CD14-positive monocyte (primary cell): ENCODE measurements at regions not wholly inside any gene's neighbourhood (a gene's known extent, or its start where the extent isn't known, plus 50 kb on each side); places are given as distances from the start of the nearest gene placed in this dataset.

Experiments used
- DNase-seq, 3 donors: peaks; one replicate each; pipeline ENCODE4 v3.0.0-alpha.2; 2011 to 2022
- H2AFZ ChIP-seq: 2 replicates; pipeline ENCODE4 v1.6.0; 2012; ENCODE audit warnings: mild to moderate bottlenecking, low read depth, low read length, inconsistent platforms; ENCODE audit not compliant: insufficient read depth, poor library complexity, severe bottlenecking
- H3K27ac ChIP-seq, 2 donors: 1 replicate in 1 of 2; 2 replicates in 1 of 2; pipeline ENCODE4 v1.5.1; 2012 to 2013; ENCODE audit warnings: low read length in 2 of 2, control low read depth in 1 of 2, inconsistent platforms in 1 of 2, low read depth in 1 of 2, mild to moderate bottlenecking in 1 of 2
- H3K27me3 ChIP-seq, 2 donors: one replicate each; pipeline versions ENCODE4 v1.6.0 to v1.6.1; 2011 to 2013; ENCODE audit warnings: low read length in 2 of 2; ENCODE audit not compliant: control insufficient read depth in 2 of 2, insufficient read depth in 2 of 2
- H3K36me3 ChIP-seq, 2 donors: replicated peaks in 1 of 2; 1 replicate in 1 of 2; 2 replicates in 1 of 2; pipeline versions ENCODE4 v1.5.1 to v1.6.1; 2012 to 2013; ENCODE audit warnings: low read length in 2 of 2, control low read depth in 1 of 2, inconsistent platforms in 1 of 2, mild to moderate bottlenecking in 1 of 2; ENCODE audit not compliant: insufficient read depth in 2 of 2, control insufficient read depth in 1 of 2
- H3K4me1 ChIP-seq, 2 donors: 1 replicate in 1 of 2; 2 replicates in 1 of 2; pipeline versions ENCODE4 v1.5.1 to v1.6.1; 2012 to 2013; ENCODE audit warnings: low read length in 2 of 2, control low read depth in 1 of 2, inconsistent platforms in 1 of 2, mild to moderate bottlenecking in 1 of 2, moderate library complexity in 1 of 2; ENCODE audit not compliant: insufficient read depth in 2 of 2, control insufficient read depth in 1 of 2
- H3K4me2 ChIP-seq: replicated peaks from 2 replicates; pipeline ENCODE3; 2012; ENCODE audit warnings: low read length, moderate library complexity, mild to moderate bottlenecking; ENCODE audit not compliant: poor library complexity, severe bottlenecking; ENCODE audit errors: extremely low read depth
- H3K4me3 ChIP-seq, 3 experiments: fragments of 200-600 bp in 1 of 3; sonication (generic) in 1 of 3; replicated peaks in 1 of 3; 1 replicate in 2 of 3; 2 replicates in 1 of 3; pipeline ENCODE4 v1.5.1; 2011 to 2013; ENCODE audit warnings: low read length in 3 of 3, mild to moderate bottlenecking in 3 of 3, control low read depth in 2 of 3, low read depth in 2 of 3, inconsistent platforms in 1 of 3, moderate library complexity in 1 of 3
- H3K79me2 ChIP-seq: 2 replicates; pipeline ENCODE4 v1.6.0; 2012; ENCODE audit warnings: mild to moderate bottlenecking, control low read depth, inconsistent platforms, low read length, moderate library complexity; ENCODE audit not compliant: insufficient read depth
- H3K9ac ChIP-seq: 2 replicates; pipeline ENCODE4 v1.6.0; 2017; ENCODE audit warnings: low read length, mild to moderate bottlenecking; ENCODE audit not compliant: insufficient read depth, poor library complexity, severe bottlenecking
- H3K9me3 ChIP-seq, 2 donors: replicated peaks in 1 of 2; 1 replicate in 1 of 2; 2 replicates in 1 of 2; pipeline versions ENCODE4 v1.5.1 to v1.6.1; 2012 to 2013; ENCODE audit warnings: low read length in 2 of 2, control low read depth in 1 of 2; ENCODE audit not compliant: control insufficient read depth in 1 of 2, insufficient read depth in 1 of 2
- H4K20me1 ChIP-seq: 2 replicates; pipeline ENCODE4 v1.6.0; 2012; ENCODE audit warnings: mild to moderate bottlenecking, low read length, control low read depth, moderate library complexity; ENCODE audit not compliant: insufficient read depth
- H3K27ac Mint-ChIP-seq, 7 donors: one replicate each; pipeline ENCODE4 v1.8.0; 2020; ENCODE audit warnings: mild to moderate bottlenecking in 7 of 7, mixed read lengths in 7 of 7, moderate library complexity in 6 of 7, inconsistent platforms in 2 of 7
- H3K27me3 Mint-ChIP-seq, 3 donors: one replicate each; pipeline ENCODE4 v1.8.0; 2021 to 2022; ENCODE audit warnings: low read depth in 3 of 3, mild to moderate bottlenecking in 3 of 3, mixed read lengths in 3 of 3, moderate library complexity in 3 of 3, inconsistent platforms in 1 of 3
- H3K36me3 Mint-ChIP-seq, 2 donors: one replicate each; pipeline ENCODE4 v1.8.0; 2020; ENCODE audit warnings: mixed read lengths in 2 of 2, inconsistent platforms in 1 of 2, mild to moderate bottlenecking in 1 of 2
- H3K4me1 Mint-ChIP-seq: one replicate; pipeline ENCODE4 v1.8.0; 2020; ENCODE audit warnings: mild to moderate bottlenecking, mixed read lengths
- H3K4me3 Mint-ChIP-seq, 2 donors: one replicate each; pipeline ENCODE4 v1.8.0; 2020; ENCODE audit warnings: mild to moderate bottlenecking in 2 of 2, mixed read lengths in 2 of 2, moderate library complexity in 1 of 2
- H3K9me3 Mint-ChIP-seq, 7 donors: one replicate each; pipeline ENCODE4 v1.8.0; 2020 to 2022; ENCODE audit warnings: mixed read lengths in 7 of 7, mild to moderate bottlenecking in 6 of 7, moderate library complexity in 6 of 7, inconsistent platforms in 2 of 7
- WGBS: methylation state at CpG from one replicate; pipeline ENCODE4 v1.1.5; 2013; ENCODE audit warnings: missing lambda C conversion rate; ENCODE audit not compliant: insufficient coverage; 5-methylcytosine and 5-hydroxymethylcytosine counted together
- intact Hi-C, 2 donors: fragments of 100-400 bp; cut with micrococcal nuclease; formaldehyde crosslinking; loops; one replicate each; pipeline versions ENCODE4 v1.15.0 to v1.15.1; 2023
- TF ChIP-seq, protein P1 (sequence below): fragments of 200-600 bp; IDR thresholded peaks from one replicate; pipeline ENCODE4 v1.8.0; 2022; ENCODE audit warnings: antibody characterized with exemption, mild to moderate bottlenecking

DNA sequence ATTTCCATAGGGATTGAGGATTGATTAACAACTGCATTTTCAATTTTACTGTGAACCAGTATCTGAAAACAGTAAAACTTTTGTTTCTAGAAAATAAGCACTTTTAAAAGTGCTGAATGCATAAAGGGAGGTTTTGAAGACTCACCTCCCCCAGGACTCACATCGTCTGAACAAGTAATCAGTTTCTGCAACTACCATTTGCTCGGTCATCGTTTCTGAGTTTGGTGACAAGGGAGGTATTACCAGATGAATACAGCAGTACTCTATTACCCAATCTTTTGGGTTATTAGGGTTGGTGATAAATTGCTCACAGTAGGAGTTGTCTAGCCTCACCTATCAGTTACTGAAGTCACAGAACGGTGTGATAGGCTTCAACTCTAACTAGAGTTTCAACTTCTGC, 234.5 kb upstream of the FN1 start:
- intact Hi-C loops = no loop called here
- H3K9ac ChIP-seq = no peak overlapping the region
- no peak overlapping the region for H3K4me3 Mint-ChIP-seq
- H3K4me3 ChIP-seq = no peak overlapping the region
- TF ChIP-seq, protein P1, sequence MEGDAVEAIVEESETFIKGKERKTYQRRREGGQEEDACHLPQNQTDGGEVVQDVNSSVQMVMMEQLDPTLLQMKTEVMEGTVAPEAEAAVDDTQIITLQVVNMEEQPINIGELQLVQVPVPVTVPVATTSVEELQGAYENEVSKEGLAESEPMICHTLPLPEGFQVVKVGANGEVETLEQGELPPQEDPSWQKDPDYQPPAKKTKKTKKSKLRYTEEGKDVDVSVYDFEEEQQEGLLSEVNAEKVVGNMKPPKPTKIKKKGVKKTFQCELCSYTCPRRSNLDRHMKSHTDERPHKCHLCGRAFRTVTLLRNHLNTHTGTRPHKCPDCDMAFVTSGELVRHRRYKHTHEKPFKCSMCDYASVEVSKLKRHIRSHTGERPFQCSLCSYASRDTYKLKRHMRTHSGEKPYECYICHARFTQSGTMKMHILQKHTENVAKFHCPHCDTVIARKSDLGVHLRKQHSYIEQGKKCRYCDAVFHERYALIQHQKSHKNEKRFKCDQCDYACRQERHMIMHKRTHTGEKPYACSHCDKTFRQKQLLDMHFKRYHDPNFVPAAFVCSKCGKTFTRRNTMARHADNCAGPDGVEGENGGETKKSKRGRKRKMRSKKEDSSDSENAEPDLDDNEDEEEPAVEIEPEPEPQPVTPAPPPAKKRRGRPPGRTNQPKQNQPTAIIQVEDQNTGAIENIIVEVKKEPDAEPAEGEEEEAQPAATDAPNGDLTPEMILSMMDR = no peak
- peaks cover 5% of the 10 kb centered on the region for H3K4me1 Mint-ChIP-seq
- H3K4me1 ChIP-seq = peaks cover 3 to 7% of the 10 kb centered on the region in 2 donors
- no peaks in the 10 kb centered on the region for H4K20me1 ChIP-seq
- H3K36me3 ChIP-seq = no peaks in the 10 kb centered on the region
- peaks cover 21 to 64% (median 26%) of the 10 kb centered on the region in 3 donors for H3K27me3 Mint-ChIP-seq
- H3K79me2 ChIP-seq = no peaks in the 10 kb centered on the region
- no peak overlapping the region for H2AFZ ChIP-seq
- H3K36me3 Mint-ChIP-seq = peaks cover 0 to 4% of the 10 kb centered on the region in 2 donors
- no peak overlapping the region for H3K4me2 ChIP-seq
- no peaks in the 10 kb centered on the region for H3K9me3 ChIP-seq
- H3K9me3 Mint-ChIP-seq = peaks cover 0 to 9% (median 2%) of the 10 kb centered on the region in 7 donors
- DNase-seq = no peak
- no peak overlapping the region for H3K27ac ChIP-seq
- H3K27me3 ChIP-seq = peaks cover 40 to 63% of the 10 kb centered on the region in 2 donors
- no peak overlapping the region for H3K27ac Mint-ChIP-seq
- no CpG with 5 or more reads among the region's 4 CpGs for WGBS

DNA sequence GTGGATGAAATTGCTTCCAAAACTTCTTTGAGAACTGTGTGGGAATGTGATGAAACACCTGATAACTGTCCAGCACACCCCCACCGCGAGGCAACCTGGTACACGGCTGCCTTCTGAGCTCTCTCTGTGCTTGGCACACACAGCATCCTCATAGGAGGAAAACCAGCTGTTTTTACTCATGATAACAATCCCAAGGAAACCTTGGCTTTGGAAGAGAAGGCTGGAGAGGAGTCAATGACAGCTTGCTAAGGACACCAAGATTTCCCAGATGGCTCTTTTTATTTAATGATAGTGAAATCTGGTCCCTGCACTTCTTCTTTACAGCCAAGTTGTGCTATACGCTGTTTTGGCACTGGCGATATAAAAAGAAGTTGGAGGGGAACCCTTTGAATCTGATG, 232.5 kb upstream of the FN1 start:
- no peak overlapping the region for H3K9ac ChIP-seq
- peaks cover 0 to 7% (median 2%) of the 10 kb centered on the region in 7 donors for H3K9me3 Mint-ChIP-seq
- H3K9me3 ChIP-seq = no peaks in the 10 kb centered on the region
- H3K27me3 Mint-ChIP-seq = peaks cover 20 to 57% (median 26%) of the 10 kb centered on the region in 3 donors
- peaks cover 37 to 53% of the 10 kb centered on the region in 2 donors for H3K27me3 ChIP-seq
- H4K20me1 ChIP-seq = no peaks in the 10 kb centered on the region
- H3K36me3 Mint-ChIP-seq = peaks cover 0 to 3% of the 10 kb centered on the region in 2 donors
- TF ChIP-seq, protein P1 = no peak
- no peaks in the 10 kb centered on the region for H3K36me3 ChIP-seq
- intact Hi-C loops = loop anchor here in 1 of 2 donors (10.0 kb wide), 1 partner anchor 46 kb away; no protein-coding TSS in a partner anchor
- H3K27ac Mint-ChIP-seq = no peak overlapping the region
- 92% methylated on average over 2 of the region's 5 CpGs for WGBS
- no peak for DNase-seq
- H3K4me2 ChIP-seq = no peak overlapping the region
- no peak overlapping the region for H3K27ac ChIP-seq
- H3K4me1 ChIP-seq = peaks cover 17 to 22% of the 10 kb centered on the region in 2 donors
- H3K79me2 ChIP-seq = no peaks in the 10 kb centered on the region
- H3K4me3 Mint-ChIP-seq = peak overlapping the region in 1 of 2 donors; percentile 54
- H2AFZ ChIP-seq = no peak overlapping the region
- H3K4me3 ChIP-seq = no peak overlapping the region
- H3K4me1 Mint-ChIP-seq = peaks cover 21% of the 10 kb centered on the region
